Activated CD8-positive, alpha-beta memory T cell treated with anti-CD3 and anti-CD28 coated beads for 36 hours (primary cell): ENCODE measurements at regions not wholly inside any gene's neighbourhood (a gene's known extent, or its start where the extent isn't known, plus 50 kb on each side); places are given as distances from the start of the nearest gene placed in this dataset.

Source experiments
- CTCF ChIA-PET: fragments of 350-600 bp; sonication (Branson Sonifier 250); formaldehyde crosslinking; loops from one replicate; lab custom pipeline; 2021; ENCODE audit warnings: antibody characterized with exemption; lab: Charles Lee
- POLR2A ChIA-PET: fragments of 350-600 bp; sonication (Branson Sonifier 250); formaldehyde crosslinking; loops from one replicate; lab custom pipeline; 2021; ENCODE audit warnings: antibody characterized with exemption; lab: Charles Lee

- ChIA-PET POLR2A (no interaction called here), CTCF (interaction anchor here (0.6 kb wide), 1 partner anchor 174 kb away, joined by 4 read pairs; no protein-coding TSS in a partner anchor)
These were observed 348.5 kb upstream of the PROK2 start for GRCh38 chr3:72133329-72134011.

GRCh38 chr3:72131899-72132298 lies 347.0 kb upstream of the PROK2 start:
- ChIA-PET CTCF (no interaction called here), POLR2A (no interaction called here)

- CTCF ChIA-PET: no interaction called here
These were observed 345.6 kb upstream of the PROK2 start for GRCh38 chr3:72130565-72130964.

GRCh38 chr3:72129501-72130094 lies 344.6 kb upstream of the PROK2 start:
- CTCF ChIA-PET: no interaction called here
- POLR2A ChIA-PET: no interaction called here

More at GRCh38 chr3:72130565-72130964, 345.6 kb upstream of the PROK2 start:
- POLR2A ChIA-PET: no interaction called here

GRCh38 chr3:72128921-72129320 lies 344.0 kb upstream of the PROK2 start:
- CTCF ChIA-PET: no interaction called here
- POLR2A ChIA-PET: no interaction called here

- ChIA-PET POLR2A (no interaction called here), CTCF (interaction anchor here (1.0 kb wide), 1 partner anchor 134 kb away, joined by 4 read pairs; no protein-coding TSS in a partner anchor)
These were observed 342.9 kb upstream of the PROK2 start for GRCh38 chr3:72127844-72128243.

GRCh38 chr3:72127224-72127612 lies 342.3 kb upstream of the PROK2 start:
- ChIA-PET CTCF (interaction anchor here (1.0 kb wide), 1 partner anchor 135 kb away, joined by 4 read pairs; no protein-coding TSS in a partner anchor), POLR2A (no interaction called here)

GRCh38 chr3:72126441-72127223 lies 341.7 kb upstream of the PROK2 start:
- CTCF ChIA-PET: interaction anchor here (1.0 kb wide), 1 partner anchor 135 kb away, joined by 4 read pairs; no protein-coding TSS in a partner anchor
- POLR2A ChIA-PET: no interaction called here

GRCh38 chr3:72123908-72124441 lies 339.0 kb upstream of the PROK2 start:
- POLR2A ChIA-PET: no interaction called here
- CTCF ChIA-PET: no interaction called here

- CTCF ChIA-PET: no interaction called here
- POLR2A ChIA-PET: no interaction called here
These were observed 336.1 kb upstream of the PROK2 start for GRCh38 chr3:72120806-72121778.

- ChIA-PET CTCF (no interaction called here), POLR2A (no interaction called here)
These were observed 335.1 kb upstream of the PROK2 start for GRCh38 chr3:72120039-72120438.

GRCh38 chr3:72118628-72119027 lies 333.7 kb upstream of the PROK2 start:
- ChIA-PET CTCF (no interaction called here), POLR2A (no interaction called here)

- POLR2A ChIA-PET: no interaction called here
- CTCF ChIA-PET: no interaction called here
These were observed 331.3 kb upstream of the PROK2 start for GRCh38 chr3:72116226-72116625.

GRCh38 chr3:72115307-72115706 lies 330.4 kb upstream of the PROK2 start:
- CTCF ChIA-PET: no interaction called here

GRCh38 chr3:72114773-72115172 lies 329.8 kb upstream of the PROK2 start:
- POLR2A ChIA-PET: no interaction called here
- CTCF ChIA-PET: no interaction called here

More at GRCh38 chr3:72115307-72115706, 330.4 kb upstream of the PROK2 start:
- POLR2A ChIA-PET: no interaction called here

- ChIA-PET POLR2A (no interaction called here), CTCF (no interaction called here)
These were observed 329.0 kb upstream of the PROK2 start for GRCh38 chr3:72113964-72114363.

- POLR2A ChIA-PET: no interaction called here
- CTCF ChIA-PET: no interaction called here
These were observed 328.6 kb upstream of the PROK2 start for GRCh38 chr3:72113564-72113963.

- POLR2A ChIA-PET: no interaction called here
- CTCF ChIA-PET: no interaction called here
These were observed 327.5 kb upstream of the PROK2 start for GRCh38 chr3:72112435-72112834.
